ENCODE measurements at regions not wholly inside any gene's neighbourhood (a gene's known extent, or its start where the extent isn't known, plus 50 kb on each side); places are given as distances from the start of the nearest gene placed in this dataset.

DNA sequence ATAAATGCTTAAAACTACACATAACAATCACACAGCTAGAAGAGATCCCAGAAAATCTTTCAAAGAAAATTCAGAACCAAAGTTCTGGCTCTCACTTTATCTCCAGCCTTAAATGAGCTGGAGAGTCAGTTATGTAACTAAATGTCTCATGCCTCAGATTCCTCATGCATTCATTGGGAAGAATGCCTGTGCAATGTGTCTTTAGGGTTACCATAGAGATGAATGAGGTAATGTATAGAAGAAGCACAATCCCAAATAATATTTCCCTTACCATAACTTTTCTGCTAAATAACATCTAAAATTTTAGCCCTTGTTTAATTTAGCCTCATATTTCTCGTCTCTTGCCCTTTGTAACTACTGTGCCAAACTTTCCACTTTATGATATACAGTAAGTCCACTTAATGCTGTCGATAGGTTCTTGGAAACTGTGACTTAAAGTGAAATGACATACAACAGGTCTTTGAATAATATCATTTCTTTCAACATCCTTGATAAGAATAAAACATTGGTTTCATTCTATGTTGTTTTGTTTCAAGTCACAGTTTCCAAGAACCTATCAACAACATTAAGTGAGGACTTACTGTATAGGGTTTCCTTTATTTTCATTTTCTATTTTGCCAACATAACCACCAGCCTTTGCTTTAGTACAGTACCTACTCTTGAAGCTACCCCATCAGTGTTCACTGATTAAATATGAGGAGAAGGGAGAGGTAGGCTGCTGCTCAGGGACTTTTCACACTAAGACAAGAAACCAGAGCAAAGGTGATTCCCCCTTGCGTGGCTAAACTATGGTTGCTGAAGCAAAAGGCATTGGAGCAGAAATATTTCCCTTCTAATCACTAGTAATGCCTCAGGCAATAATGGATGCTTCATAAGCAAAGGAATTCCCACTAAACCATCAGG, 295.7 kb upstream of the PTGER4 start:
- H3K4me3 Mint-ChIP-seq, result no peak overlapping the region
- TF ChIP-seq, protein P1, sequence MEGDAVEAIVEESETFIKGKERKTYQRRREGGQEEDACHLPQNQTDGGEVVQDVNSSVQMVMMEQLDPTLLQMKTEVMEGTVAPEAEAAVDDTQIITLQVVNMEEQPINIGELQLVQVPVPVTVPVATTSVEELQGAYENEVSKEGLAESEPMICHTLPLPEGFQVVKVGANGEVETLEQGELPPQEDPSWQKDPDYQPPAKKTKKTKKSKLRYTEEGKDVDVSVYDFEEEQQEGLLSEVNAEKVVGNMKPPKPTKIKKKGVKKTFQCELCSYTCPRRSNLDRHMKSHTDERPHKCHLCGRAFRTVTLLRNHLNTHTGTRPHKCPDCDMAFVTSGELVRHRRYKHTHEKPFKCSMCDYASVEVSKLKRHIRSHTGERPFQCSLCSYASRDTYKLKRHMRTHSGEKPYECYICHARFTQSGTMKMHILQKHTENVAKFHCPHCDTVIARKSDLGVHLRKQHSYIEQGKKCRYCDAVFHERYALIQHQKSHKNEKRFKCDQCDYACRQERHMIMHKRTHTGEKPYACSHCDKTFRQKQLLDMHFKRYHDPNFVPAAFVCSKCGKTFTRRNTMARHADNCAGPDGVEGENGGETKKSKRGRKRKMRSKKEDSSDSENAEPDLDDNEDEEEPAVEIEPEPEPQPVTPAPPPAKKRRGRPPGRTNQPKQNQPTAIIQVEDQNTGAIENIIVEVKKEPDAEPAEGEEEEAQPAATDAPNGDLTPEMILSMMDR (conservative IDR thresholded peaks at IDR 0.05), result no peak
- H3K27me3 ChIP-seq (ENCODE audit: insufficient read depth, low read length), result no peaks in the 10 kb centered on the region
- H2BK5ac ChIP-seq (ENCODE audit: insufficient read length, low read length), result no peak overlapping the region
- H4K91ac ChIP-seq (ENCODE audit: insufficient read length, low read depth, low read length), result no peak overlapping the region
- no peaks in the 10 kb centered on the region for H3K9me3 ChIP-seq (ENCODE audit: control insufficient read depth, low read depth, low read length)
- H3K36me3 Mint-ChIP-seq (ENCODE audit: insufficient read depth in 1 of 3, low read depth in 3 of 3), result no peaks in the 10 kb centered on the region
- no peaks in the 10 kb centered on the region for H3K4me1 ChIP-seq (ENCODE audit: insufficient read depth, low read length)
- no peak overlapping the region for H3K9ac ChIP-seq (ENCODE audit: extremely low read depth, insufficient read length, low read length)
- H3K27ac Mint-ChIP-seq, result no peak overlapping the region
- H3K79me1 ChIP-seq (ENCODE audit: insufficient read depth, low read depth, low read length, poor library complexity, severe bottlenecking), result no peaks in the 10 kb centered on the region
- no peak for DNase-seq
- no peak overlapping the region for H2AK5ac ChIP-seq (ENCODE audit: insufficient read length, low read length)
- no peak overlapping the region for H3K27ac ChIP-seq (ENCODE audit: insufficient read length, low read depth, low read length)
- WGBS (ENCODE audit: extremely low coverage, insufficient read length, low lambda C conversion rate), result no CpG with 5 or more reads among the region's 3 CpGs
- H3K23me2 ChIP-seq (ENCODE audit: insufficient read length, low read depth, low read length, poor library complexity, severe bottlenecking), result no peaks in the 10 kb centered on the region
- H3K18ac ChIP-seq (ENCODE audit: insufficient read length, low read depth, low read length), result no peak overlapping the region
- no peak overlapping the region for H2BK15ac ChIP-seq (ENCODE audit: low read depth, low read length)
- no peak overlapping the region for H4K8ac ChIP-seq (replicated peaks; ENCODE audit: insufficient read length, low read depth, low read length)
- H3K56ac ChIP-seq (ENCODE audit: insufficient read length, low read depth, low read length), result no peak overlapping the region
- no peak overlapping the region for H3K4me2 ChIP-seq (ENCODE audit: insufficient read depth, insufficient read length, low read length)
- H3K4me1 Mint-ChIP-seq, result peaks cover 18 to 19% of the 10 kb centered on the region in 2 experiments
- H3K23ac ChIP-seq (ENCODE audit: insufficient read length, low read depth, low read length), result no peak overlapping the region
- no peak overlapping the region for H2BK12ac ChIP-seq (ENCODE audit: insufficient read length, low read depth, low read length)
- no peak overlapping the region for H3T11ph ChIP-seq (ENCODE audit: low read length)
- no peaks in the 10 kb centered on the region for H4K20me1 ChIP-seq (ENCODE audit: control insufficient read depth, insufficient read depth, insufficient read length)
- H2BK120ac ChIP-seq (ENCODE audit: low read depth, low read length, poor library complexity, severe bottlenecking), result no peak overlapping the region
- H3K27me3 Mint-ChIP-seq (ENCODE audit: low read depth), result no peaks in the 10 kb centered on the region
- no peaks in the 10 kb centered on the region for H3K79me2 ChIP-seq (ENCODE audit: insufficient read depth, low read length)
- no peak overlapping the region for H3K4ac ChIP-seq (ENCODE audit: low read depth, low read length)
- H2BK20ac ChIP-seq (ENCODE audit: low read depth, low read length, poor library complexity, severe bottlenecking), result no peak overlapping the region
- H3K14ac ChIP-seq (ENCODE audit: insufficient read depth, low read length), result no peak overlapping the region
- no peak overlapping the region for H4K5ac ChIP-seq (ENCODE audit: insufficient read length, low read depth, low read length)
- no peak overlapping the region for H2AFZ ChIP-seq (ENCODE audit: low read length)
- H3K9me3 Mint-ChIP-seq, result peaks cover 0 to 2% of the 10 kb centered on the region in 2 experiments; a peak in 1 of 5 replicates

Measured in H9 (cell line).